OCI-LY3 (cell line): ENCODE measurements at regions not wholly inside any gene's neighbourhood (a gene's known extent, or its start where the extent isn't known, plus 50 kb on each side); places are given as distances from the start of the nearest gene placed in this dataset.

ENCODE experiments used
- CTCF ChIP-seq: fragments of 200-600, 300-600 bp; sonication (generic); IDR thresholded peaks from 2 replicates; pipeline ENCODE4 v1.5.1; 2014; ENCODE audit warnings: antibody characterized with exemption, low read length, low read depth
- EZH2phosphoT487 ChIP-seq: fragments of 200-600 bp; shearing (Covaris generic); IDR thresholded peaks from 2 replicates; pipeline ENCODE4 v1.6.1; 2018; ENCODE audit warnings: antibody characterized with exemption, mixed run types, low read depth

DNA sequence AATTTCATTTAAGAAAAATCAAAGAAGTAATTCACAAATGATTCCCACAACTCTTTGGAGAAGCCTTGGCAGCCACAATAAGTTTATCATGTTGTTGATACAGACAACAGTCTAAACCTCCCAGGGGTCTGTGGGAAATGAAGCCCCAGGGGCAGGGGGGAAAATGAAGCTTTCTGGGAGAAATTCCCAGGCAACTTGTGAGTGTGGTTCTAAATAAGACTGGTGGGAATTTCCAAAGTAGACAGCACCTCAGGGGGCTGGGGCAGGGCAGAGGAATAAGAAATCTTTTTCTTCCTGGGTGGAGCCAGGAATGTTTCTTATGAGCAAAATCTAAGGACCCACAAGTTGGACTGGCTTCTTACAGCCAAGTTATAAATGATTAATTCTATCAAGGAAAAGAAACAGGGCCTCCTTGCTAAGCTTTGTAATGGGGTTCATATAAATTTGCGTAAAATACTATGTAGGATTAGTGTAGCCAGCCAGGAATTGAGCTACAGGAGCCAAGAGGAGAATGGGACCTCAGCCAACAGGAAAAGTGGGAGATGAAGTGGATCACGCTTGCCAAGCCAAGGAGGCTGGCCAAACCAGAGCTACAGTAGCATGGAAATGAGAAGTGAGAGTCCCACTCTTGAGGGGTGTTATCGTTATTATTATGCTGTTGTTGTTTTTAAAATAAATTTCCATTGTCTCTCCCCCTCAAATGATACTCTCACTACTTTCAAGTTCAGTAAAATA is 182.9 kb upstream of the FAR2 start:
- no peak for TF ChIP-seq CTCF
- TF ChIP-seq EZH2phosphoT487, result no peak
